PC-3 (cell line): ENCODE measurements at regions not wholly inside any gene's neighbourhood (a gene's known extent, or its start where the extent isn't known, plus 50 kb on each side); places are given as distances from the start of the nearest gene placed in this dataset.

Source experiments
- EZH2 ChIP-seq: fragments of 300-600 bp; sonication (generic); IDR thresholded peaks from one replicate; pipeline ENCODE4 v1.6.1; 2017; ENCODE audit warnings: antibody characterized with exemption, mild to moderate bottlenecking, low read length; ENCODE audit not compliant: unreplicated experiment
- EZH2phosphoT487 ChIP-seq: fragments of 300-600 bp; sonication (generic); IDR thresholded peaks from 2 replicates; pipeline ENCODE4 v1.6.1; 2018; ENCODE audit warnings: mild to moderate bottlenecking, antibody characterized with exemption, low read length, borderline replicate concordance

GRCh38 chr3:31184261-31185061 lies 290.0 kb upstream of the GADL1 start:
- TF ChIP-seq EZH2phosphoT487: no peak
- no peak for TF ChIP-seq EZH2
